HepG2 (cell line): ENCODE measurements at regions not wholly inside any gene's neighbourhood (a gene's known extent, or its start where the extent isn't known, plus 50 kb on each side); places are given as distances from the start of the nearest gene placed in this dataset.

Experiments used
- ATAC-seq: fragments of 200-7000 bp; cut with Tn5 transposase; 3 replicates; pipeline ENCODE4 v1.9.1; 2020; ENCODE audit warnings: mild to moderate bottlenecking, moderate library complexity
- BruUV-seq: library from RNA; stranded (reverse); fragments of 400-500 nt; replicated peaks from 2 replicates; lab custom pipeline; 2021; lab: Mats Ljungman, UMichigan
- CTCF ChIA-PET: fragments of 300-600 bp; formaldehyde crosslinking; extraction: SDS; loops from one replicate; lab custom pipeline; 2021; ENCODE audit warnings: low total read pairs, inconsistent platforms, low intra/inter-chr PET ratio; lab: Yijun Ruan, JAX
- POLR2A ChIA-PET: fragments of 350-600 bp; sonication (Branson Sonifier 250); formaldehyde crosslinking; loops from one replicate; lab custom pipeline; 2020; ENCODE audit warnings: antibody characterized with exemption, inconsistent platforms; lab: Yijun Ruan, JAX
- DNase-seq: peaks from one replicate; pipeline ENCODE4 v3.0.0-alpha.2; 2015; ENCODE audit warnings: low spot score
- FAIRE-seq: peaks from 3 replicates; lab custom pipeline; 2011; peaks lifted over from hg19 to GRCh38; lab: Jason Lieb, UNC
- H2AFZ ChIP-seq: one replicate; pipeline ENCODE4 v1.6.1; 2011; ENCODE audit warnings: low read length, inconsistent platforms
- H3K27ac ChIP-seq: fragments of 300-600 bp; 3 replicates; pipeline ENCODE4 v1.8.0; 2011; ENCODE audit warnings: mixed run types, mild to moderate bottlenecking, mixed read lengths, low read length, inconsistent platforms; ENCODE audit not compliant: insufficient read depth; ENCODE audit errors: extremely low read length
- H3K27me3 ChIP-seq, 2 experiments: fragments of 200-600 bp in 1 of 2; 2 replicates in 1 of 2; 3 replicates in 1 of 2; pipeline versions ENCODE4 v1.6.0 to v1.8.0; 2011; ENCODE audit warnings: low read length in 2 of 2, mild to moderate bottlenecking in 2 of 2, moderate library complexity in 2 of 2, inconsistent platforms in 1 of 2; ENCODE audit not compliant: insufficient read depth in 2 of 2, control insufficient read depth in 1 of 2
- H3K36me3 ChIP-seq, 2 experiments: fragments of 200-600 bp in 1 of 2; replicated peaks in 1 of 2; 2 replicates in 1 of 2; 3 replicates in 1 of 2; pipeline versions ENCODE4 v1.5.1 to v1.8.0; 2011; ENCODE audit warnings: low read length in 2 of 2, inconsistent platforms in 1 of 2; ENCODE audit not compliant: insufficient read depth in 2 of 2, control insufficient read depth in 1 of 2
- H3K4me1 ChIP-seq: 2 replicates; pipeline ENCODE4 v1.5.1; 2012; ENCODE audit warnings: low read length, inconsistent platforms; ENCODE audit not compliant: insufficient read depth
- H3K4me2 ChIP-seq: 2 replicates; pipeline ENCODE4 v1.6.0; 2011; ENCODE audit warnings: low read depth, low read length, inconsistent platforms
- H3K4me3 ChIP-seq, 3 experiments: fragments of 200-600 bp in 1 of 3; sonication (generic), shearing (Covaris generic) in 1 of 3; replicated peaks in 1 of 3; 2 replicates each; pipeline ENCODE4 v1.5.1; 2011 to 2016; ENCODE audit warnings: low read length in 3 of 3, inconsistent platforms in 2 of 3, low read depth in 2 of 3, mild to moderate bottlenecking in 2 of 3, control low read depth in 1 of 3, mixed read lengths in 1 of 3; ENCODE audit not compliant: insufficient read depth in 1 of 3
- H3K79me2 ChIP-seq: one replicate; pipeline ENCODE4 v1.6.1; 2011; ENCODE audit warnings: low read length, inconsistent platforms; ENCODE audit not compliant: insufficient read depth
- H3K9ac ChIP-seq: 2 replicates; pipeline ENCODE4 v1.6.0; 2011; ENCODE audit warnings: mild to moderate bottlenecking, low read depth, low read length, inconsistent platforms; ENCODE audit not compliant: insufficient read depth
- H3K9me3 ChIP-seq: 2 replicates; pipeline ENCODE4 v1.5.1; 2012; ENCODE audit warnings: mild to moderate bottlenecking, low read length
- H4K20me1 ChIP-seq: 2 replicates; pipeline ENCODE4 v1.6.0; 2011; ENCODE audit warnings: inconsistent platforms, mild to moderate bottlenecking, low read length, moderate library complexity; ENCODE audit not compliant: insufficient read depth
- ARHGAP35 ChIP-seq: sonication (generic); formaldehyde crosslinking; IDR thresholded peaks from 2 replicates; pipeline ENCODE4 v1.9.0; 2022; ENCODE audit warnings: mild to moderate bottlenecking, inconsistent platforms, moderate library complexity, missing genetic modification reagents, borderline replicate concordance
- ATF3 ChIP-seq: sonication (generic); formaldehyde crosslinking; IDR thresholded peaks from 2 replicates; pipeline ENCODE4 v1.4.0; 2020; ENCODE audit warnings: missing genetic modification reagents
- FOXJ3 ChIP-seq: sonication (generic); formaldehyde crosslinking; IDR thresholded peaks from 2 replicates; pipeline ENCODE4 v1.4.0; 2020; ENCODE audit warnings: missing genetic modification reagents, mild to moderate bottlenecking, borderline replicate concordance
- MAFG ChIP-seq: sonication (generic); formaldehyde crosslinking; IDR thresholded peaks from 2 replicates; pipeline ENCODE4 v1.5.1; 2020; ENCODE audit warnings: mild to moderate bottlenecking, missing genetic modification reagents
- SNAPC2 ChIP-seq: sonication (generic); formaldehyde crosslinking; IDR thresholded peaks from 2 replicates; pipeline ENCODE4 v1.8.1; 2022; ENCODE audit warnings: mild to moderate bottlenecking, missing genetic modification reagents
- ZBTB7B ChIP-seq: sonication (generic); formaldehyde crosslinking; IDR thresholded peaks from 2 replicates; pipeline ENCODE4 v1.4.0; 2020; ENCODE audit warnings: missing genetic modification reagents
- ZNF264 ChIP-seq: sonication (generic); formaldehyde crosslinking; IDR thresholded peaks from 2 replicates; pipeline ENCODE4 v1.4.0; 2020; ENCODE audit warnings: missing genetic modification reagents
- ZNF557 ChIP-seq: sonication (generic); formaldehyde crosslinking; IDR thresholded peaks from 2 replicates; pipeline ENCODE4 v1.4.0; 2020; ENCODE audit warnings: missing genetic modification reagents
- ZNF646 ChIP-seq: sonication (generic); formaldehyde crosslinking; IDR thresholded peaks from 2 replicates; pipeline ENCODE4 v1.9.0; 2021; ENCODE audit warnings: mild to moderate bottlenecking, missing genetic modification reagents
- ZNF772 ChIP-seq: sonication (generic); formaldehyde crosslinking; IDR thresholded peaks from 2 replicates; pipeline ENCODE4 v1.5.0; 2020; ENCODE audit warnings: mild to moderate bottlenecking, missing genetic modification reagents
- ZNF841 ChIP-seq: sonication (generic); formaldehyde crosslinking; IDR thresholded peaks from 2 replicates; pipeline ENCODE4 v1.8.1; 2023; ENCODE audit warnings: missing genetic modification reagents, borderline replicate concordance
- WGBS: methylation state at CpG from one replicate; pipeline ENCODE4 v1.1.6; 2017; ENCODE audit warnings: low lambda C conversion rate; 5-methylcytosine and 5-hydroxymethylcytosine counted together
- in situ Hi-C: cut with HindIII; loops from 2 replicates; pipeline ENCODE4 v1.10.0; 2017; ENCODE audit warnings: low pct_unique_long_range_greater_than_20kb; ENCODE audit not compliant: extremely low pct_ligation_motif_present
- intact Hi-C: fragments of 100-400 bp; cut with micrococcal nuclease; formaldehyde crosslinking; loops from one replicate; pipeline ENCODE4 v1.10.0; 2022; ENCODE audit not compliant: unreplicated experiment
- TF ChIP-seq, protein P1 (sequence below): sonication (generic); formaldehyde crosslinking; IDR thresholded peaks from 2 replicates; pipeline ENCODE4 v1.4.0; 2020; ENCODE audit warnings: missing genetic modification reagents, mild to moderate bottlenecking, borderline replicate concordance
- TF ChIP-seq, protein P2 (sequence below): sonication (generic); formaldehyde crosslinking; conservative IDR thresholded peaks from 2 replicates; pipeline ENCODE4 v1.4.0; 2020; ENCODE audit warnings: missing genetic modification reagents

DNA sequence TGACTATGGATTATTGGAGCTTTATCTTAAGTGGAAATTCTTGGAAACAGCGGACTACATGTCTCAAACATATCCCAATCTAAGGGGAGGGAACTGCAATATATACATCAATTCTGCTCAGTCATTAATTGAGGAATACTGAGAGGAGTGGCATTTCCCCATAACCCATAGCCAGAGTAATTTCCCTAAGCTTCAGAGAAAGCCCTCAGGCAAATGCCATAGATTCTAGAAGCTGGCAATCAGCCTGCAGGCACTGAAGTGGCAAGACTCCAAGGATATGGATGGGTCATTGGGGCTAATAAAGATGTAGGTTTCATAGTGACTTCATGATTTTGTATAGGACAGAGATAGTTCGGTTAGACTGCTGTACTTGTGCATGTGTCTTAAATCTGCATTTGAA is 1960.5 kb upstream of the PIK3C3 start (continued):
- TF ChIP-seq, protein P1, sequence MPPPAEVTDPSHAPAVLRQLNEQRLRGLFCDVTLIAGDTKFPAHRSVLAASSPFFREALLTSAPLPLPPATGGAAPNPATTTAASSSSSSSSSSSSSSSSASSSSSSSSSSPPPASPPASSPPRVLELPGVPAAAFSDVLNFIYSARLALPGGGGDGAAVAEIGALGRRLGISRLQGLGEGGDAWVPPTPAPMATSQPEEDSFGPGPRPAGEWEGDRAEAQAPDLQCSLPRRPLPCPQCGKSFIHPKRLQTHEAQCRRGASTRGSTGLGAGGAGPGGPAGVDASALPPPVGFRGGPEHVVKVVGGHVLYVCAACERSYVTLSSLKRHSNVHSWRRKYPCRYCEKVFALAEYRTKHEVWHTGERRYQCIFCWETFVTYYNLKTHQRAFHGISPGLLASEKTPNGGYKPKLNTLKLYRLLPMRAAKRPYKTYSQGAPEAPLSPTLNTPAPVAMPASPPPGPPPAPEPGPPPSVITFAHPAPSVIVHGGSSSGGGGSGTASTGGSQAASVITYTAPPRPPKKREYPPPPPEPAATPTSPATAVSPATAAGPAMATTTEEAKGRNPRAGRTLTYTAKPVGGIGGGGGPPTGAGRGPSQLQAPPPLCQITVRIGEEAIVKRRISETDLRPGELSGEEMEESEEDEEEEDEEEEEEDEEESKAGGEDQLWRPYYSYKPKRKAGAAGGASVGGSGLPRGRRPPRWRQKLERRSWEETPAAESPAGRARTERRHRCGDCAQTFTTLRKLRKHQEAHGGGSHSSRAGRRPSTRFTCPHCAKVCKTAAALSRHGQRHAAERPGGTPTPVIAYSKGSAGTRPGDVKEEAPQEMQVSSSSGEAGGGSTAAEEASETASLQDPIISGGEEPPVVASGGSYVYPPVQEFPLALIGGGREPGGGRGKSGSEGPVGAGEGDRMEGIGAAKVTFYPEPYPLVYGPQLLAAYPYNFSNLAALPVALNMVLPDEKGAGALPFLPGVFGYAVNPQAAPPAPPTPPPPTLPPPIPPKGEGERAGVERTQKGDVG, result no peak
- TF ChIP-seq, protein P2, sequence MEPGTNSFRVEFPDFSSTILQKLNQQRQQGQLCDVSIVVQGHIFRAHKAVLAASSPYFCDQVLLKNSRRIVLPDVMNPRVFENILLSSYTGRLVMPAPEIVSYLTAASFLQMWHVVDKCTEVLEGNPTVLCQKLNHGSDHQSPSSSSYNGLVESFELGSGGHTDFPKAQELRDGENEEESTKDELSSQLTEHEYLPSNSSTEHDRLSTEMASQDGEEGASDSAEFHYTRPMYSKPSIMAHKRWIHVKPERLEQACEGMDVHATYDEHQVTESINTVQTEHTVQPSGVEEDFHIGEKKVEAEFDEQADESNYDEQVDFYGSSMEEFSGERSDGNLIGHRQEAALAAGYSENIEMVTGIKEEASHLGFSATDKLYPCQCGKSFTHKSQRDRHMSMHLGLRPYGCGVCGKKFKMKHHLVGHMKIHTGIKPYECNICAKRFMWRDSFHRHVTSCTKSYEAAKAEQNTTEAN (CRISPR knock-in tag), result no peak
- TF ChIP-seq ZNF264, result no peak

- BruUV-seq, result no TSS peak
- Histone ChIP-seq H3K9ac (no peak overlapping the region), H3K27ac (no peak overlapping the region), H3K27me3 (no peaks in the 10 kb centered on the region), H3K9me3 (no peaks in the 10 kb centered on the region), H3K4me2 (no peak overlapping the region), H3K36me3 (no peaks in the 10 kb centered on the region), H3K4me1 (no peaks in the 10 kb centered on the region), H3K4me3 (no peak overlapping the region), H4K20me1 (no peaks in the 10 kb centered on the region), H3K79me2 (no peaks in the 10 kb centered on the region), H2AFZ (no peak overlapping the region)
- intact Hi-C loops (no loop called here), in situ Hi-C loops (no loop called here)
- DNase-seq (no peak), ATAC-seq (no peak), FAIRE-seq (no peak)
- ChIA-PET CTCF (no interaction called here), POLR2A (no interaction called here)
- WGBS, result 17% methylated on average over 6 of the region's 6 CpGs
- TF ChIP-seq ATF3, result no peak
- no peak for TF ChIP-seq ZNF841
- TF ChIP-seq ARHGAP35, result no peak
- no peak for TF ChIP-seq SNAPC2 (CRISPR knock-in tag)
- TF ChIP-seq FOXJ3 (CRISPR knock-in tag), result no peak
- TF ChIP-seq ZBTB7B (CRISPR knock-in tag), result no peak
- no peak for TF ChIP-seq ZNF772
- TF ChIP-seq ZNF646 (CRISPR knock-in tag), result no peak
- no peak for TF ChIP-seq MAFG (CRISPR knock-in tag)
- no peak for TF ChIP-seq ZNF557 (CRISPR knock-in tag)
These were observed 1963.3 kb upstream of the PIK3C3 start for GRCh38 chr18:39991696-39992265.
